GM19467 (cell line): ENCODE measurements at regions not wholly inside any gene's neighbourhood (a gene's known extent, or its start where the extent isn't known, plus 50 kb on each side); places are given as distances from the start of the nearest gene placed in this dataset.
"Not testable (repeated sequence)": the region's sequence is repeated elsewhere in the genome, so short reads cannot be mapped to it uniquely, and the experiment has no call there.

Source experiments
- ATAC-seq: cut with Tn5 transposase; IDR thresholded peaks from one replicate; pipeline ENCODE4 v1.9.1; 2021; ENCODE audit warnings: mild to moderate bottlenecking, moderate library complexity; ENCODE audit not compliant: unreplicated experiment

DNA sequence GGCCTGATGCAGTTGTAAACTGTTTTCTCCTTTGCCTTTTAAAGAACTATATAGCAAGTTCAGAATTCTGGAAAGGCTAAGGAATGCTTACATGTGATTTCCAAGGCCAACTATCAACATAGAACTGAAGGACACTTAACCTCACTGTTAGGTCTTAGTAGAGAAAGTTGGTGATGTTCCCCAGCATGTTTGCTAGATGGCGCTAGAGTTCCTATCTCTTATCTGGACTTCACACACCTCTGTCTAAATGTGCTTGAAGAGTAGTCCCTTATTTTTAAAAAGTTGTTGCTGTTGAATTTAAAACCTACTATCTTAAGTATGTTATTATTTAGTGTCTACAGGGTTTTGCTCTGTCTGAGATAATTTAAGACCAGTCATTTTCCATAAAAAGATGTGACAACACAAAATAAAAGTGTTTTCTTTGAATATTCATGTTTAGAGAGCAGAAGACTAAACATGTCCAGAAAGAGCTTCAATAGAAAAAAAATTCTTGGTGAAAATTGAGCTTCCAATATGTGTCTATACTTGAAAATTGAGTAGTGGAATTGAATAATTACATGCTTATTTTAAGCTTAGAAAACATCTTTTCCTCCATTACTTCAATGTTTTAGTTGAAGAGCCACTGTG lies 237.3 kb downstream of the S1PR1 start:
- no peak for ATAC-seq

DNA sequence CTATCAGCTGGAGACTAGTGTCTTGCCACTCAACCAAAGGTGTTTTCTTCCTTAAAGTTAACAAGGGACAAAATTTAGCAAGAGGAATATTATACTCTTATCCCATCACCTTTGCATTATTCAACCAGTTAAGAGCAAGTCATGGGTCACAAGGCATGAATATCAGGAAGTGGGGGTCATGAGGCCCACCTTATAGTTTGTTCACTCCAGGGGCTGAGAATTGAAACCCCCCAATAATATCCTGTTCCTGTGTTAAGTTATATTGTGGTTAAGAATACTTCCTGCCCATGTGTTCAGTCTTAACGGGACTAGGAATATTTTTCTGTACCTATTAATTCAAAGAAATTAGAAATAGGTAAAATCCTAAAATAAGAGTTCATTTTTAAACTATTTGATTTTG lies 239.7 kb downstream of the S1PR1 start:
- no peak for ATAC-seq

DNA sequence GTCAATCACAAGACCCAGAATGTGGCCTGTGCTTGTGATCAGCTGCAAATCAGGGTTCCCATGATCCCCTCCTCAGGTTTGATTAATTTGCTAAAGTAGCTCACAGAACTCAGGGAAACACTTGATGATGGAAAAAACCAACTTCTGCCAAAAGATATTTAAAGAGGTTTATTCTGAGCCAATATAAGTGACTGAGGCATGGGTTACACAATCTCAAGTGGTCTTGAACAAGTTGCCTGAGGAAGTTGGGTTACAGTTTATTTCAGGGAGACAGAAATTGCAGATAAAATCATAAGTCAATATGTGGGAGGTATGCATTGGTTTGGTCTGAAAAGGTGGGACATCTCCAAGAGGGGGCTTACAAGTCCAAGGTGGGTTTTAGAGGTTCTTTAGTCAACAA lies 243.1 kb downstream of the S1PR1 start:
- no peak for ATAC-seq

DNA sequence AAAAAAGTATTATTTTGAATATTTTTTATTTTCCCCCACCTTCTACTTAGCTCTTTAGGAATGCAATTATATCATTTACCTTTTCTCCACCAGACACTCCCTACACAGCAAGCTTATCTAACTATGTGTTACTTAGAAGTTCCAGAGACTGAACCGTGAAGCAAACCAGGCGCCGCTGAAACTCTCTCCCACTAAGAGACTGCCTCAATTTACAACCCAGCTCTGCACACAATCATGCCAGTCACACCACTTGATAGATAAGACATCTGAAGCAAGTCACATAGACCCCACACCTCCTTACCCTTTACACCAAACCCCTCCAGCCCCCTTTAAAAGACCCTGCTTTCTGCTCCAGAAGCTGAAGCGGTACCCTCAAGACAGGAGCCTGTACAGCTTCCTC lies 245.5 kb downstream of the S1PR1 start:
- no peak for ATAC-seq

DNA sequence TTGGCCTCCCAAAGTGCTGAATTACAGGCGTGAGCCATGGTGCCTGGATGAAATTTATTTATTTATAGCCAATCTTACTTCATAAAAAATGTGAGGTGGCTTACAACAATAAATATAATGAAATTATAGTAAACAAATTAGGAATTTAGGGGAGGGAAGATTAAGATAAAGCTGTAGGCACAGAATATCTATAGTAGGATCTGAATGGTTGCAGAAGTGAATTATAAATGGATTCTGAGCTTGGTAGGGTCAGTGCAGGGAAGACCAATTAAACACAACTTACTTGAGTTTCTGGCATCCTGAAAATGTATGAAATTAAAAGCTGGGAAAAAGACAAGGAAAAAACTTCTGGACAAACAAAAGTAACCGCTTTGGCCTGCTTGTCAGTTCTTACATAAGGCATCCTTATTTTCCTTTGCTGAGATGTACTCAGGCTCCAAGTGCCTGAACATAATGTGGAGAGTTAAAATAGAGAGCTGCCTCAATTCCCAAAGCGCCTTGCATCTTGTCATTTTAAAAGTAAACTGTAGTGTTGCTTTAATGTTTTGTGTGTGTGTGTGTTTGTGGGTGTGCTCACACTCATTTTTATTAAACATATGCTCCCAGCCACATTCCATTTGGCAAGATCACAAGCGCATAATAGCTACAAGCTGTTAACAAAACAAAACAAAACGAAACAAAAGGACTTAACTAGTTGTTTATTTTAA lies 247.3 kb downstream of the S1PR1 start:
- no peak for ATAC-seq

DNA sequence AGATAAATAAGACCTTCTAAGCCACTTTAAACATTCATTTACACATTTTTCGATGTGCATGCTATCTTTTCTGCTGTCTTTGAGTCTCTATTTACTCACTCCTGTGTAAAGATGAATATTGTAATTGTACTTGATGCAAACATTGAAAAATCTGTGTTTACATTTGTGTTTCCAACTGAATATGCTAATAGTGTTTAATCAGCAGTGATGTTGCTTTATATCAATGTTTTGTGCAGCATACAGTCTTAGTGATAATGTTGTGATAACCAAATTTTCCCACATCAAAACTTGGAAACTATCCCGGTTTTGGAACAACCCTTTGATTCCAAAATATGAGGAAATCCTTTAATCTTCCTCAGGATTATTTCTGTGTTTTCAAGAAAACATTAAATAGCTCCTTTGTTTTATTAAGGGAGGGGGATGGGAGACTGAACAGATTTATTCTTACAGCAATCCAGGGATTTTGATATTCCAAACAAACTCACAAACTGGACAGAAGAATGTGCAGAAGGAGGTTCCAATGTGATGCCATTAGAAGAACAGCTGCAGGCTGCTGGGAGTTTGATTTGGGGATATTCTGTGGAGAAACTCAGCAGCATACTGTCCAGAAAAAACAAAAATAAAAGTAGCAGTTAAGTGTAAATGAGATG lies 248.0 kb downstream of the S1PR1 start:
- no peak for ATAC-seq

DNA sequence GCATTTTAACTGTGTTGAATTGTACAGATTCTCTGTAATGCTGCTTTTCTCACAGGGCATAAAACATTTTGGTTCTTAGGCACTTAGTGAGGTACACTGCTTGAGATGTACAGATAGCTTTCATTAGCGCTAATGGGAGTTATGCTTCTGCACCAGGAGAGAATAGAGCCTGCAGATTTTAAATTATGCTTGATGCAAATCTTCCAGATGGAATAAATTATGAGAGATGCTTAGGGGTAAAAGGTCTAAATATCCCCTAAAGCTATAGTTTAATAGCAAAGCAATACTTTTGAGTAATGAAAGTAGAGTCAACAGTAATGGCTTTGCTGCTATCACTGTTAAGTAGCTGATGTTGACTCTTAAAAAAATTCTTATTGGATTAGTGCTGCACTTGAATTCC lies 248.9 kb downstream of the S1PR1 start:
- ATAC-seq, result no peak

DNA sequence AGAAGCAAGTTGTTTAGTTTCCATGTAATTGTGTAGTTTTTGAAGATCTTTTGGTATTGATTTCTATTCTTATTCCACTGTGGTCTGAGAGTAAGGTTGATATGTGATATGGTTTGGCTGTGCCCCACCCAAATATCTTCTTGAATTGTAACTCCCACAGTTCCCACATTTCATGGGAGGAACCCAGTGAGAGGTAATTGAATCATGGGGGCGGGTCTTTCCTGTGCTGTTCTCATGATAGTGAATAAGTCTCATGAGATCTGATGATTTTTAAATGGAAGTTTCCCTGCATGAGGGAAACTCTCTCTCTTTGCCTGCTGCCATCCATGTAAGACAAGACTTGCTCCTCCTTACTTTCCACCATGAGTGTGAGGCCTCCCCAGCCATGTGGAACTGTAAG lies 255.3 kb downstream of the S1PR1 start:
- ATAC-seq, result not testable (repeated sequence)

DNA sequence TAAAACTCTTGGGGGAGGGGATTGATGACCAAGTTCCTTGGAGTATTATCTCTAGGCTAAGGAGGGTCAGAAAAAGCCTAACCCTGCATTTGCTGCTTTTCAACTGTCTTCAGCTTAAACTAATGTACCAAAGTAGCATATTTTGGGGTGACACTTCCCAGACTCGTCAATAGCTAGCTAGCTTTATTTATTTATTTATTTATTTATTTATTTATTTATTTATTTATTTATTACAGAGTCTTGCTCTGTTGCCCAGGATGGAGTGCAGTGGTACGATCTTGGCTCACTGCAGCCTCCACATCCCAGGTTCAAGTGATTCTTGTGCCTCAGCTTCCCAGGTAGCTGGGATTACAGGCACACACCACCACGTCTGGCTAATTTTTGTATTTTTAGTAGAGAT lies 257.1 kb downstream of the S1PR1 start:
- ATAC-seq, result not testable (repeated sequence)

DNA sequence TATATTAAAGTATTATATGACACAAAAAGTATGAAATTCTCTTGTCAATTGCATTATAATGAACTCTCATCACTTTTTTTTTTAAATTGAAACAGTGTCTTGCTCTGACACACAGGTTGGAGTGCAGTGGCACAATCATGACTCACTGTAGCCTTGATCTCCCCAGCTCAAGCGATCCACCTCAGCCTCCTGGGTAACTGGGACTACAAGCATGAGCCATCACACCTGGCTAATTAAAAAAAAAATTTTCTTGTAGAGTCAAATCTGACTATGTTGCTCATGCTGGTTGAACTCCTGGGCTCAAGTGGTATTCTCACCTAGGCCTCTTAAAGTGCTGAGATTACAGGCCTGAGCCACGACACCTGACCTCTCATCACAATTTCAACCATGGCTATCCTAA lies 259.3 kb downstream of the S1PR1 start:
- no peak for ATAC-seq

DNA sequence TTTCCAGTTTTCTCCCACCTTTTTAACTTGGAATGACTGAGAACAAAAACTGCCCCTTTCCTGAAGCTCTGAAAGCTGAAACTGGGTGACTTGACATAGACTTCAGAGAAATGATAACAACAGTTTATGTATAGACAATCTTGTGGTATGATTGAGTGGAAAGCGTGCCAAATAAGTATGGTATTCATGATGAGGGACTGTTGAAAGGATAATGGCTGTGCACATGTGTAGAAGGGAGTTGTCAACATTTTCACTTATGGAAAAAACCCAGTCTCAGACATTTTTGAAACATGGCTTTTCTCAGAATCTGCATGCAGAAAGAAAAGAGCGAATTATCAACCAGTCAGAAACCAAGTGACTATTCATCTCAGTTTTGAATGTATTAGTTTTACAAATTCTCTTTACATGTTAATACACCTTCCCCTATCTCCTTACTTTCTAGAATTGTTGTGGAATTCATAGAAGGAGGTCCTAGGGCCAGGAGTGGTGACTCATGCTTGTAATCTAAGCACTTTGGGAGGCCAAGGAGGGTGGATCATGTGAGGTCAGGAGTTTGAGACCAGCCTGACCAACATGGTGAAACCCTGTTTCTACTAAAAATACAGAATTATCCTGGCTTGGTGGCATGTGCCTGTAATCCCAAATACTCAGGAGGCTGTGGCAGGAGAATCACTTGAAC lies 261.2 kb downstream of the S1PR1 start:
- no peak for ATAC-seq

DNA sequence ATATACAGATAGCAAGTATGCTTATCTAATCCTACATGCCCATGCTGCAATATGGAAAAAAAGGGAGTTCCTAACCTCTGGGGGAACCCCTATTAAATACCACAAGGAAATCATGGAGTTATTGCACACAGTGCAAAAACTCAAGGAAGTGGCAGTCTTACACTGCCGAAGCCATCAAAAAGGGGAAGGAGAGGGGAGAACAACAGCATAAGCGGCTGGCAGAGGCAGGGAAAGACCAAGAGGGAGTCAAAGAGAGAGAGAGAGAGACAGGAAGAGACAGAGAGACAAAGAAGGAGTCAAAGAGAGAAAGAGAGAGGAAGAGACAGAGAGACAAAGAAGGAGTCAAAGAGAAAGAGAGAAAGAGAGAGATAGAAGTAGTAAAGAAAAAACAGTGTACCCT lies 267.3 kb downstream of the S1PR1 start:
- ATAC-seq, result not testable (repeated sequence)

DNA sequence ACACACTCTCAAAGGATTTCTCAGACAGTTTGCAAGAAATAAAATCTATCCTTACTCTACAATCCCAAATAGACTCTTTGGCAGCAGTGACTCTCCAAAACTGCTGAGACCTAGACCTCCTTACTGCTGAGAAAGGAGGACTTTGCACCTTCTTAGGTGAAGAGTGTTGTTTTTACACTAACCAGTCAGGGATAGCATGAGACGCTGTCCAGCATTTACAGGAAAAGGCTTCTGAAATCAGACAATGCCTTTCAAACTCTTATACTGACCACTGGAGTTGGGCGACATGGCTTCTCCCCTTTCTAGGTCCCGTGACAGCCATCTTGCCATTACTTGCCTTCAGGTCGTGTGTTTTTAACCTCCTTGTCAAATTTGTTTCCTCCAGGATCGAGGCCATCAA lies 268.4 kb downstream of the S1PR1 start:
- not testable (repeated sequence) for ATAC-seq

DNA sequence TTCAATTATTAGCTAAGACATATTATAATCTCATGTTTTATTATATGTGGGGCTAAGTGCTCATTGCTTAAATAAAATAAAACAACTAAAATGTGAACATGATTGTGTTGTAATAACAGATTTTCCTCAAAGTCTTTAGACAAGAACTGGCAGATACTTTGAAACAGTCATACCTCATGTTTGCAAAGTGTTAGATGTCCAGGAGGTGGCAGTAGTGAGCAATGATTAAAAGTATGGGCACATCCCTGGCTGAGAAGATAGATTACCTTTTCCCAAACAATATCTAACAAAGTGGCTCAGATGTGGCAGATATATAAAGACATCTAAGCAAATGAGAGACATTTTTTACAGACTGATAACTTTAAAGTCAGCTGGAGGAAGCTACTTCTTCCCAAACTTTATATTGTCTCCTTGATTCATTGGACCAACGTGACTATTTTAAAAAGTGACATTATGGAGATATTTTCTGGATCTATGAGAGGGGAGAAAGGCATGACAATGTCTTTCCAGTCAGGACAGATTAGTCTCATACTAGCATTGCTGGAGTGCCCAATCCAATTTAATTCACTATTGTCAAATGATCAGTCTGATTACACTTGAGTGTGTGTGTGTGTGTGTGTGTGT lies 269.8 kb downstream of the S1PR1 start:
- peak; percentile 69 for ATAC-seq

DNA sequence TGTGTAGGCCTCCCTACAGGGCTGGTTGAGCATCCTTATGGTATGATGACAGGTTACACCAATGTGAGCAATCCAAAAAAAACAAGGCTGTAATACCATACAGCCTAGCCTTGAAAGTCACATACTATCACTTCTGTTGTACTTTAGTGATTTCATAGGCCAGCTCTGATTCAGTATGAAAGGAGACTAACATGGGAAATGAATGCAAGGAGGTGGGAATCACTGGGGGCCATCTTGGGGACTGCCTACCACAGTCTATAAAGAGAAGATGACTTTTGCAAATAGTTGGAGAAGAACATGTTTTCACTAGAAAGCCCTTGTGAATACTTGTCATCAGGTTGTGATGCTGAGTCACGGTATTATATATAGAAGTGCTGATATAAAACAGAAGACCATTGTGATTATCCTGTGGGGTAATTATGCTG lies 270.7 kb downstream of the S1PR1 start:
- no peak for ATAC-seq

DNA sequence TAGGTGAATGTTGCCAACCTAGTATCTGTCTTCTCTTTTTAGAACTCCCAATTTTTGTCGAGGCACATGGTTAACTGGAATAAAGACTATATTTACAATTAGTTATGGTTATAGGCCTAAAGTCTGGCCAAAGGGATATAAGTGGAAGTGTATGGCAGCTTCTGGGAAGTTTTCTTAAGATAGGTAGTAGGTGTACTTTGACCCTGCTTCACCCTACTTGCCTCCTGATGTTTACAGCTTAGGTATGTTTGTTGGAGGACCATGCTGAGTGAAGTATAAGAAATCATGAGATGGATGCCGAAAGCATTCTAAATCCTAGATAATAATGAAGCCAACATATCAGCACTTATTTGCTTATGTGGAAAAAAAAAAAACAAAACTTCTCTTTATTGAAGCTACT lies 272.1 kb downstream of the S1PR1 start:
- ATAC-seq, result no peak

DNA sequence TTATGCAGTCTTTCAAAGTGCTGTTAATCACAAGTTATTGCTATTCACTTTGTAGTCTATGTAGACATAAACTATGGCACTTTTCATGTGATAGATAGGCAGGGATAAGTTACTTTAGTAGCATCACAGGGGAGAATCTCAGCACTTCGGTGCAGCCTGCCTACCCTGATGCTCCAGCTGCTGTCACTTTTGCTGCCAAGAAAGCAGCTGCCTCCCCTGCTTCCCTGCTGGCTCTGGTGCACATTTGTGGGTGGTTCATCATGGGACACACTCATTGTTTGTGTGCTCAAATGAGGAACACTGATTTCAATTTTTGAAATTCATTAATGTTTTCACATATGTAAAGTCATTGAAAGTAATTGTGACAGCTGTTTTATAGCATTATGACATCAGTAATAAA lies 272.6 kb downstream of the S1PR1 start:
- ATAC-seq, result no peak

DNA sequence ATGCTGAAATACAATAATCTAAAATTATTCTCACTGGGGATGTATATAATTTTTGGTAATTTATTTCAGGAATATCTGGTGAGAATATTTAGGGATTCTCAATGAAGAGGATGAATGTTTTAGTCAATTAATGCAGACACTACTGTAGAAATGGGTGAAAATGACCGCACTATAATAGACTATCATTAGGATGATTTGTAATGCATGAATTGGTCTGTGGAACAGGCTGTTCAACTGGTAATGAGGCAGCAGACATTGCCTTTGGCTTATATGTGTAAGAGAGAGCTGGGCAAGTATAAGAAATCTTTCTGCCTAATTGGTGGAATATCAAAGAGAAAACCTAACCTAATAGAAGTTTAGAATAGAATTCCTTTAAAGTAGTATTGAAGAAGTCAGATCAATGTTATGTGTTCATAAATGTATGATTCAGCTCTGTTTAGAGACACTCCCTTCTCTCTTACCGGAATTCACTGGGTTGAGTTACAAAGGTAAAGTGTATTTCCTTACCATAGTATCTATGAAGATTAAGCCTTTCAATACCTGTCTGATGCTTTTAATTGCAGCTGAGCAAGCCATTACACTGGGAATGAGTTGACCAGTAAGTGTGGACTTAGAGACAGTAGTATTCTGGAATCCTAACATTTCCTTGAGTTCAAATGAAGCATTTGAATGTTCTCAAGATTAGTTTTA lies 274.5 kb downstream of the S1PR1 start:
- no peak for ATAC-seq

DNA sequence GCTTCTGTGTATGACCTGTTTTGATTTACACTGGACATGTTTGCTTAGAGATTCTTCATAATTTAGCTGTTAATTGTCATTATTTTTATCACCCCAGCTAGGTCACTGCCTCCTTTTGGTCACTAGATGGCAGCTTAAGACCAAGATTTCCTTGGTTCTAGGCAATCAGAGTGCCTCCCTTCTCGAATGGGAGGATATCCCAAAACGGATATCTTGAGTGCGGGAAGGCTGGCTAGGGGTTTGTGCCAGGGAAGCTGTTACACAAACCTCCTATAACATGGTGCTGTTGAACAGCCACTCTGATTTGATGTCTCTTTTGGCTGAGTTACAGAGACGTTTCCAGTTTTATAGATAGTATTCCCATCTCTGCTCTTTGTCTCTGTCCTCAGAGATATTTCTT lies 283.5 kb downstream of the S1PR1 start:
- ATAC-seq, result peak; percentile 87

DNA sequence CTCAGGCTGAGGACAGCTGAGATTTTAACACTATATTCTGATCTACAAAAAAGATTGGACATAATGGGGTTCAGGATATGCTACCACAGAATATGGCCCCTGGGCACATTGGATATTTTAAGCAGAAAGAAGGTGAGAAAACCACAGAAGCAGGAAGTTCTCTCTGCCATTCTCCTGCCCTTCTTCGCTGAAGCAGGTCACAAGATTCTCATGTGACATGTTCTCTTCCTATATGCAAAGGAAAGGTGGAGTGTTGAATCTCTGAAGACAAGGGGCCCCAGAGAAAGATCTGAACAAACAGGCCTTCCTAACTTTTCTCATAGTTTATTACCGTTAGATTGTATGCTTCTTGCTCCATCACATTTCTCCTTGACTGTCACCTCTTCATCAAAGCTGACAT lies 285.7 kb downstream of the S1PR1 start:
- ATAC-seq, result no peak

DNA sequence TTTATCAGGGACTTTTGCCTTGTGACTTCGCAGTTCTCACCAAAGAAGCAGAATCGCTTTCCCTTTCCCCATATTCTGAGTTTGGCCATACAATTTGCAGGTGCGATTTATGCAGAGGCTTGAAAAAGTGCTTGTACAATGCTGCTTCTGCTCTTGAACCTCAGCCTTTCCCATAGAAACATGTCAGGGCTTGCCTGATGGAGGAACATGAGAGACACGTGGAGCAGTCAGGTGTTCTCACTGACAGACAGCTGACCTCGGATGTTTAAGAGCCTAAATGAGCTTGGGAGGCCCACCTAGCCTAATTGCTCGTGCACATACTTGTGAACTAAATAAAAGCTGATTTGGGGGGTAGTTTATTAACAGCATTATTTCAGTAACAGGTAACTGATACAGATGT lies 290.0 kb downstream of the S1PR1 start:
- no peak for ATAC-seq
